Stimulated activated CD8-positive, alpha-beta memory T cell treated with anti-CD3 and anti-CD28 coated beads, Interleukin-15, amount 100 ng/mL, for 48 hours (primary cell): ENCODE measurements at regions not wholly inside any gene's neighbourhood (a gene's known extent, or its start where the extent isn't known, plus 50 kb on each side); places are given as distances from the start of the nearest gene placed in this dataset.
"Not testable (repeated sequence)": the region's sequence is repeated elsewhere in the genome, so short reads cannot be mapped to it uniquely, and the experiment has no call there.

Experiments
- DNase-seq, 2 donors: peaks; one replicate each; pipeline ENCODE4 v3.0.0-alpha.2; 2020; ENCODE audit warnings: low read depth in 2 of 2

DNA sequence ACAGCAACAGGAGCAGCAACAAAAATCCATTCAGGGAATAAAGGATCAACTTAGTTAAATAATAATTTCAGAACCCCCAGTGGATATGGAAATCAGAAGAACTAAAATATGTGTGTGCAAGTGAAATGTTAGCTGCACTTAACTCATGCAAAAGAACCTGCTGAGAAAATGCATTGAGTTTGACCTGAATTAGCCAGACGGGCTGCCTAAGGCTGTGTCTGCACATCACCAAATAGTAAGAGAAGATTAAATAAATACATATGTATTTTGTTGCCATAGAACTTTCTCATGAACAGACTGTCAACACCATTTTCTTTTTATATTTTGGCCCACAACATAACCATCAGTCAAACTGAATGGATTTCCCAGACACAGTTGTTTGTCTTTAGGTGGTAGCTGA is 262.0 kb upstream of the PIK3C3 start:
- no peak for DNase-seq

DNA sequence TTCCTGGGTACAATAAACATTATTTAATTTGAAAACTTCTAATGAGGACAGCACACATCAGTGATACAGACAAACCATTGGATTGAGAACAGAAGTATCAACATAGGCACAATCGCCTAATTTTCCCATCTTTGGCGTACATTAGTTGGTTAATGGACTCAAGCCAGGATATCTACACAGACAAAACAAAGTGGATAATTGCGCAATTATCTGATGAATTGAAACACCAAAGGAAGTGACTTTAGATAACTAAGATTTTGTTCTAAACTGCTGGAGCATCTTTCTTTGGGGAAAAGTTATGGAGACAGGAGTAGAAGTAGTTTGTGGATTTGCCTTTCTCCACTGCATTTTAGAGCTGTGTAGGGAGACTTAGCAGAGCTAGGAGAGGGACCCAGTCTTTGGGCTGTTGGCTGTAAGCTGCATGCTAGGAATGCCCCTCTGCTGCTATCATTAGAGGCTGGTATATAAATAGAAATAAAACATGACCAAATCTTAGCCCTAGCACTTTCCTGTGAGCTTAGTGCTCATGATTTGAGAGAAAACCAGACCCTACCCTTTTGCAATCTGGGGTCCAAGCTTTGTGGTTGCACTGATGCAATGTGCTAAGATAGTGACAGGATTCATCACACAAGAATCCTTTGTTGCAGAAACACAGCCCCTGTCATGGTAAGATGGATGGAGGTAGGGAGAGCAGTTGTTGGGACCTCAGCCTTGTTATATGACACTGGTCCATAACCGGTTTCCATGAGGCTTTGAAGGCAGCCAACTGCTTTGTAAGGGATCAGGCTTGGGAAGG is 264.5 kb upstream of the PIK3C3 start:
- DNase-seq, result no peak

DNA sequence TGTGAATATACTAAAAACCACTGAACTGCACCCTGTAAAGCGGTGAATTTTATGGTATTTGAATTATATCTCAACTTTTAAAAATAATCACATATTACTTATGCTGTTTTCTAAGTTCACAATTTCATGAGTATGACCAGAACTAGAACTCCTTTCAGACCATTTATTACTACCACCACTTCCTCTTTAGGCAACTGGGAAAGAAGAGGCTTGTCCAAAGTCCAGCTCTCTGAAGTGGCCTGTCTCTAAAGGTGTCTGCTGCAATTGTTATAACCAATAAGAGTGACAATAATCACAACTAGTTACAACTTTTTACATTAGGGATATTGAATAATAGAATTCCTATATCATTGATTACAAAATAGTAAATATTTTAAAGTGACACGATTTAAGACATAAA is 267.9 kb upstream of the PIK3C3 start:
- no peak for DNase-seq

DNA sequence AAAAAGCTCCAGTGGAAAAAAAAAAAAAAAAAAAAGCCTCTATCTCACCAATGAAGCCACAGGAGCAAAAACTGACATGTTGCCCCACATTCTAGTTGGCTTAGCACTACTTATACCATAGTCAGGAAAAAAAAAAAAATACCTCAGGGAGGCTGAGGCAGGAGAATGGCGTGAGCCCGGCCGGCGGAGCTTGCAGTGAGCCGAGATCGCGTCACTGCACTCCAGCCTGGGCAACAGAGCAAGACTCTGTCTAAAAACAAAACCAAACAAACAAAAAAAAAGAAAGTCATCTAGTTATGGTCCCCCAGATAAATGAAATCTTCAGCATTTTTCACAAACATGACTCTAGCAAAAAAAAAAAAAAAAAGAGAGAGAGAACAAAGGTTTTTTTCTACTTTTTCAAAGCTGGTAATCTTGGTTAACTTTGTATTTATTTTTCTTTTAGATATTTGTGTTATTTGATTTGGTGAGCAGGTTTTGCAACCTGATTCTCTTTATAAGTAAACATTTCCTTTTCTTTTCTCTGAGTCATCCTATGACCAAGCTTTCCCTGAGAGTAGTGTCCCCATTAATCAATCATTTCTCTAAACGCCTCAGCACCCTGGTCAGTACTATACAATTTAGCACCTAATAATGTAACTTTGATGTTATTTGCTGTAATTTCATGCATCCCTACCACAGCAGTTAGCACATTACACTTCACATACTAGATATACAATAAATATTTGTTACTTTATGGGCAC is 273.7 kb upstream of the PIK3C3 start:
- no peak for DNase-seq

DNA sequence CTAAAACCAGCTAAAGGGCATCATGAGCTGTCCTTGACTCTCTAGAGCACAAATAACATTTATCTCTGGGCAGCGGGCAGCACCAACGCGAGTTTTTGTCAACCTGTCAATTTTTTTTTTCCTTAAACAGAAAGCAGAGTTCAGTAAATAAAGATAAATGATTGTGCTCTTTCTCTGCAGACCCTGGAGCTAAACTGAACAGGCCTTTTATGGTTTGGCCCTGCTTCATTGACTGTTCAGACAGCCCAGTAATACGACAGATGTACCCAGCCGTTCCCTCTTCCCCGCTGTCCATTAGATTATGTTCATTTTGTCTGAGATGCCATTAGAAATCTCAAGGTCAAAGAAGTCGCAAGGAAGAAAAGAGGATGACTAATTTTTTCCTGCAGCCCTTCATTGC is 280.5 kb upstream of the PIK3C3 start:
- DNase-seq, result no peak

DNA sequence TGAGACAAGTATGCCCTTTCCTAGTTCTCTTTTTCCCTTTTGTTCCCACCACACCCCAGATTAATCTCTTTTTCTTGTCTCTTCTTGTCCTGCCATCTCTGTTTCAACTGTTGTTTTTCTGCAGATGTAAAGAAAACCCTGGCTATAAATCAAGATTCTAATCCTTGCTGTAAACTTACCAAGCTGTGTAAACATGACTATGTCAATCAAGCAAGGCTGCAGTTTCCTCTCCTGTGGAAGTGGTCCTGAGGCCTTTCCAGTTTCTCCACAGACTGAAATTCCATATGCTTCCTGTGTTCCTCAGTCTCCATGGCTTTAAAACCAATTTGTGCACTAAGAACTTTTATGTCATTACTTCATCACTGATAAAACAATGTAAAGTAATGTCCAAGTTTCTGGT is 288.8 kb upstream of the PIK3C3 start:
- no peak for DNase-seq

DNA sequence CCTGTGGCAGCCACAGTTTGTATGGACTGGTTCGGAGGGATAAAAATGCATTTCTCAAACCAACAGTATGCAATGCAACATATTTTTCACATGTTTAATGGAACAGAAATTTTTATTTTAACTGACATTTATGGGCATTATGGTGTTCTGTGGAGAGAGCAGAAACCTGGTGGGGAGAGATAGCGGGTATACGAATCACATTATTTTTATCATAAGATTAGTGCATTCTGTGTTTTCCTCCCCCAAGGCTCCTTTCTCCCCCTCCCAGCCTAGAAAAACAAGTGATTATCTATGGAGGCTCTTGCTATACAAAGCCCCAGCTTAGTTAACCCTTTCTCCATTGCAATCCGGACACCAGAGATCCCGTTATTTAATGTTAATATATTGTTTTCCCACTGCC is 289.8 kb upstream of the PIK3C3 start:
- DNase-seq, result no peak

DNA sequence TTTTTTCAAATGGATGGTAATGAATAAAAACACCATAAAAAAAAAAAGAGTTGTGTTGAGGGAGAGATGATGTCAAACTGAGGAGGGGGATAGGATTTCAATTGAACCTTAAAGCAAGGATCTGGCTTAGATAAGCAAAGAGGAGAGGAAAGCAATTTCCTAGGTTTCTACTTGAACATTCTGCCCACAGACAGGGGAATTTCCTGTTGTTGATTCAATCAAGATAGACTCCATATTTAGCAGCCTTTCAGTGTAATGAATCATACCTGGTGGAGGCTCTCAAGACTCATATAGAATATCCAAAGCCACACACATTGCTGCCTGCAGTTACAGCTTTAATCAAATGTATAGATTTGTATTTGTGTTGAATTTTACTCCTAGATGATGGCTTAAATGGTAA is 294.4 kb upstream of the PIK3C3 start:
- no peak for DNase-seq

DNA sequence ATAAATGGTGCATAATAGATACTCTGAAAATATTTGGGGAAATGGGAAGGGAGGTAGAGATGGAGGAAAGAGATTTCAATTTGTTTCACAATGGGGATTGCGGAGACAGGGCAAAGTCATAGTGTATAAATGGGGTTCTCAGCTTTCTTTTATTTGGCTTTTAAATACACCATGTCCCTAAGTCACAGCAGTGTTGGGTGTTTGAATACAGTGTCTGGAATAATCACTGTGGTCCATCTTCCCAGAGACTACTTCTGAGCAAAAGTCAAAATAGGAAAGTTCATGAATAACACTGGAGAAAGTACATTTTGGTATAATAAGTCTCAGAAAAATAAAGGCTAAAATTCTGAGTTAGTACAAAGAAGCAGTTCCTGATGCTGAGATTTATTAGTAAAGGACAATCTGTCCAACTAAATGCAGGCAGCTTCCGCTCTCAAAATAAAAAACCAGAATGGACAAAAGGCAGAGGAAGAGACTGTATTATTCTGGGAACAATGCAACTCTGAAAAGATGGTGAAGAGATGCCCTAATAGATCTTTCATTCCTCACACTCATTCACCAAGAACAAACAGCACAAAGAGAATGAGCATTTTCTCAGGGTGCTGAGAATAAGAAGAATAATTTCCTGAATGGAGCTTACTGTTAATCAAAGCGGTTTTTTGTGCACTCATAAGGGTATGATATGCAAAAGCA is 295.4 kb upstream of the PIK3C3 start:
- no peak for DNase-seq

DNA sequence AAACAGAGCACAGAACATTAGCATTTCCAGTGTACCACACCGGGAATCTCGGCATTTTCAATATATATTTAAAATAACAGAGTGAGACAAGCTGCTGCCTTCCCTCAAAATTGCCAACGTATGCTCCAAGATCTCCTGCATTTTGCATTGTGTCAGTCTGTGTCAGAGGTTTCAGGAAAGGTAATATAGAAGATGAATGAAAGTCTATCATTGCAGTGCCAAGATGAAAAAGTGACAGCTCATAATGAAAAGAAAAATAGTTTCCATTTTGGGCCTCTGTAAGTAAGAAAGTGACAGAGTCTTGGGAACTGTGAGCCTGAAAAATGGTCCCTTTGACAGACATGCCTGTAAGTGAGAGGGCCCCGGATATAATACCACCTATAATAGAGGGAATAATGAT is 297.8 kb upstream of the PIK3C3 start:
- no peak for DNase-seq

DNA sequence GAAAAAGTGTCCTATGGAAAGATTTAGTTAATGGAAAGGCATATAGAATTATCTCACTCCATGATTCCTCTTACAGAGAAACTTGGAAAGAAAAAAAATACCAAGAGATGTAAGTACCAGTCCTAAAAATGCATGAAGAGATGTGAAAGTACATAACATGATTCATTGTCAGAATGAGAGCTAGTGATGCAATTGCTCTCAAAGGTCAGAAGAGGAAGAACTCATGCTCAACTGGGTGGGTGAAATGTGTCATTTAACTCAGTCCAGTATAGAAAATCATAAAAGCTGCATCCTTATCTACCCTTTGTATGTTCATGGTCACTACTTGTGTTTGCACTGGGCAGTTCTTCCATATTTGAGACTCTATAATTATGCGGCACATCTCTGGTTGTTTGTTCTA is 300.0 kb upstream of the PIK3C3 start:
- DNase-seq, result no peak

DNA sequence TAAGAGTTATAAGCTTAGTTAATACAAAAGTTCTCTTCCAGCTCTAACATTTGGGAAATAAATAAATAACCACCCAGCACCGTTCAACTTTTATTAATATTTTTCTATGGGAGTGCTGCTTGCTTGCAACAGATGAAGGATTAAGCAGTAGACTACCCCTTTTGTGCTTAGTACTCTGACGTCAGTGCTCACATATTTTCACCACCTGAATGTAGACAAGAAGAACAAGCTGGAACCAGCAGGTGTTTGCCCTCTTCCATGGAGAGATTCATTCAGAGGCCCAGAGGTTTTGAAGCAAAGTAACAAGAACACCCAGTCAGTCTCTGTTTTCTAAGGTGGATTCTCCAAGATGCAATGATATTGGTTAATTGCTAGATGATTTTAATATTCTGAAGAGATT is 307.1 kb upstream of the PIK3C3 start:
- DNase-seq, result no peak

DNA sequence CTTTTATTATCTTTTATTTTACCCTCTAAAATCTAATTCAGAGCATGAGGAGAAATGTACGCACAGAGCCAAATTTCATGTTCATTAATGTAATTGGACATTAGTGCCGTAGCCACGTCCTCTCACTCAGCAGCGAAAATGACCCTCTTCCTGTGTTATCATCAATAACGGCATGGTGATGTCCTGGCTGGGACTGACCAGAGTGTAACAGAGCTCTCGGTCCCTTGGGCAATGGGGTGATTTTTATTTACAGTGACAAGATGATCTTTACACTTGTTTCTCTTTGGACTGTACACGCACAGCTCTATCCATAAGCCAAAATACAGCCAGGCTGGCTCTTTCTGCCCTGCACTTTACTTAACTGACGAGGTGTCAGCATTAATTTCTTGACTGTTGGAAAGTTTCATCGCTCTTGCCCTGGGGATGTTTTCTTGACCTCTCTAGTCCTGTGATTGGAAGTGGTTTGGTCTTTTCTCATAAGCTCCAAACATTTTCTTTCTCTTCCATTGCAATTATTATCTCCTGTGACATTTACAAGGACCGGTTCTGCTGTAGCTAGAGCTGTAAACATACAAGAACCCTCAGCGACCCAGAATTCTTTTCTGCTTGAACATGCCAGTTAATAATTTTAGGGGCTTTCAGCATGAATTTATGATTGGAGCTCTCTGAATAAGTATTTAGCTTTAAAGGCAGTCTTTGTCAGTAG is 308.0 kb upstream of the PIK3C3 start:
- no peak for DNase-seq

DNA sequence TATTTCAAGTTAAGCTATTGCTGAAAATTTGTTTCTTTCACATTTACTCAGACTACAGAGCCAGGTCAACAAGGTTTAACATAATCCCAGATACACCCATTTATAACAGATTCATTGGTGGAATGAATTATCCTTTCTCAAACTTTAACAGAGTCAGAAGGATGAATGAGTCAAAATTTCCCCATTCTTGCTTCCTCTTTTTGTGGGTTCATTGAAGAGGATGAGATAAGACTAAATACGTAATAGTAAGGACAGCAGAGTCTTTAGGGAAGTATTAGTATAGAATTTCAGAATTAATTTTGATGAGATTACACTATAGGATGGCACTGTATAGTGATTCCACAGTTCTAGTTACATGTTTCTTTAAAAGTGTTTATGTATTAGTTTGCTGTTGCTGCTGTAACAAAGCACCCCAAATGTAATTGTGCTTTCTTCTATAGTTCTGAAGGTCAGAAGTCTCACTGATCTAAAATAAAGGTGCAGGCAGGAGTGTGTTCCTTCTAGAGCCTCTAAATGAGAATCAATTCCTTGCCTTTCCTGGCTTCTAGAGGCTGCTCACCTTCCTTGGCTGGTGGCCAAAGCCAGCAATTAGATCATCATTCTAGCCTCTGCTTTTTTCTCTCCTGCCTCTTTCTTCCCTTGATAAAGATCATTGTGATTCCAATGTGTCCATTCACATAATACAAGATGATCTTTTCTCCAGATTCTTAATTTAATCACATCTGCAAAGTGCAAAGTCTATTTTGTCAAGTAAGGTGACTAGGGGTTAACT is 309.3 kb upstream of the PIK3C3 start:
- DNase-seq, result no peak

DNA sequence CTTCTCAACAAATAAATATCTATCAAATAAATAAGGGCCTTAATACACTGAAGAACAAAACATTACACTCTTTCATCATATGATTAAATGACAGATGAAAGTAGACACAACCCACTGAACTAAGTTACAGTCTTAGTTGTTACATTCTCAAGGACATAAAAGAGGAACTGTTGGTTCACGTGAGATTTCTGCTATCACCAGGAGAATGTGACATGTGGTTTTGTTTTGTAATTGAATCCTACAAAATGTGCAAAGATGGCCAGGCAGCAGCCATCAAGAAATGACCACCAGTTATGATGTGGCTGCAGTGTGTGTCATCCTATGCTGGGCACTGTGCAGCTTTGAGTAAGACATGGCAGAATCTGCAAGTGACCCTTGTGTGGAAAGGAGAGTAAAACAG is 310.6 kb upstream of the PIK3C3 start:
- no peak for DNase-seq

DNA sequence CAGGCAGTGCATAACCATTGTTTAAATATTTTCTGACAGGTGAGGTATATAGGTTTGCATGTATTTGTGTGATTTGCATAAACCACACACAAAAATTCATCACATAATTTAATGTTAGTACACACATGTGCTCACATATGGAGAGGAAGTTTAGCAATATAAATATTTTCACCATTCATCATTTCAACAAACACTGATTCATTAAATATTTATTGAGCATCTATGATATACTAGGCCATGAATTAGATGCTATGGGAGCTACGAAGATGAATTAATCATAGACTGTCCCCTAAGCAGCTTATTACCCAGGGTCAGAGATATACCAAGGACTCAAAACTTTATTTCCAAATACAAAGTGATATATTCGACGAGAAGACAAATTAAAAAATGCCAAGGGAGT is 311.6 kb upstream of the PIK3C3 start:
- no peak for DNase-seq

DNA sequence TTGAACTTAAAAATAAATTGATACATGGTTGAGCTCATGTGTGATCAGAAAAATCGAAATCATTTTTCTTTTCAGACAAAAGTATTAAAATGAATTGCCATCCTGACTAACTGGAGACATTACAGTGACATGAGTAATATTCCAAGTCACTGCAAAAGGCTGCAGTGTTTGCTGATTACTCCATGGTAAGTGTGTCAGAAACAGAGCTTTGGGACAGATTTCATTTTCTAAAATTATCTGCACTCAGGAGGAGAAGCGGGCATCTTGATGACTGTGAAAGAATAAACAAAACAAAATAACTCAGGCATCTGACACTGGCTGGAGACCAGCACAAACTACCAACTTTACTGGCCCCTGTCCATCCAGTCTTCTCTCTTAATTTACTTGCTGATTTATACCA is 312.3 kb upstream of the PIK3C3 start:
- DNase-seq, result no peak

DNA sequence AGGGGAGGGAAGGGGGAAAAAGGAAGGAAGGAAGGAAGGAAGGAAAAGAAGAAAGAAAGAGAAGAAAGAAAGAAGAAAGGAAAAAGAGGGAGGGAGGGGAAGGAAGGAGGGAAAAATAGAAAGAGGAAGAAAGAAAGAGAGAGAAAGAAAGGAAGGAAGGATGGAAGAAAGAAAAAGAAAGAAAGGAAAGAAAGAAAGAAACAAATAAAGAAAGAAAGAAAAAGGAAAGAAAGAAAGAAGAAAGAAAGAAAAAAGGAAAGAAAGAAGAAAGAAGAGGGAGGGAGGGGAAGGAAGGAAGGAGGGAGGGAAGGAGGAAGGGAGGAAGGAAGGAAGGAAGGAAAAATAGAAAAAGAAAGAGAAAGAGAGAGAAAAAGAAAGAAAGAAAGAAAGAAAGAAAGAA is 315.8 kb upstream of the PIK3C3 start:
- DNase-seq, result no peak

DNA sequence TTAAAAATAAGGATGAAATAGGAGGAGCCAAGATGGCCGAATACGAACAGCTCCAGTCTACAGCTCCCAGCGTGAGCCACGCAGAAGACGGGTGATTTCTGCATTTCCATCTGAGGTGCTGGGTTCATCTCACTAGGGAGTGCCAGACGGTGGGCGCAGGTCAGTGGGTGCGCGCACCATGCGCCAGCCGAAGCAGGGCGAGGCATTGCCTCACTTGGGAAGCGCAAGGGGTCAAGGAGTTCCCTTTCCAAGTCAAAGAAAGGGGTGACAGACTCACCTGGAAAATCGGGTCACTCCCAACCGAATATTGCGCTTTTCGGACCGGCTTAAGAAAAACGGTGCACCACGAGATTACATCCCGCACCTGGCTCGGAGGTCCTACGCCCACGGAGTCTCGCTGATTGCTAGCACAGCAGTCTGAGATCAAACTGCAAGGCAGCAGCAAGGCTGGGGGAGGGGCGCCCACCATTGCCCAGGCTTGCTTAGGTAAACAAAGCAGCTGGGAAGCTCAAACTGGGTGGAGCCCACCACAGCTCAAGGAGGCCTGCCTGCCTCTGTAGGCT is 323.2 kb upstream of the PIK3C3 start:
- DNase-seq, result not testable (repeated sequence)

DNA sequence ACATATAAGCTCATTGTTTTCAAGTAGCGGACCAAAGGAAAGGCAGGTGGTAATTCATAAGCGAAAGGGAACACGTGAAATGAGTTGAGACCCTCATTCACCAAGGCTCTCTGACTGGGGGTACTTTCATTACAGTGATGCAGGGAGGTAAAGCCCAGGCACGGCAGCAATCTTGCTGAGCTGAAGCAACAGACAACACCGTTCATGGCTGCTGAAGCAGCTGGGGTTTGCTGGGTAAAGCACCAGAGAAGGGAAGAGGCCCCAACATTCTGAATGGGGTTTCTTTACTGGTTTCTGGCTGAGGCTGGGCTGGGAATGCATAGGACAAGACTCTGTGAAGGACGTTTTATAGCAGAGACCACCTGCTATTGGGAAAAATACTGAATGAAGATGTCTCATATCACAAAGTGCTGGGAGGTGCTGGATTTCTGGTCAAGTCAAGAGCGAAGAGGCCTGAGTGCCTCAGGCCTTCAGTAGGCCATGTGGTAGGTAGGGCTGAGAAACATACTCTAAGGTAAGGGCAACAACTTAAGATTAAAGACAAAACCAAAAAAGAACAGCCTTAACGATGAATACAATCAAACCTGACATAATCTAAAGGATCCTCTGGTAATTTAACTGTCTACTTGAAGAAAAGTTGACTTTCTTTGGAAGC is 324.7 kb upstream of the PIK3C3 start:
- DNase-seq, result no peak

DNA sequence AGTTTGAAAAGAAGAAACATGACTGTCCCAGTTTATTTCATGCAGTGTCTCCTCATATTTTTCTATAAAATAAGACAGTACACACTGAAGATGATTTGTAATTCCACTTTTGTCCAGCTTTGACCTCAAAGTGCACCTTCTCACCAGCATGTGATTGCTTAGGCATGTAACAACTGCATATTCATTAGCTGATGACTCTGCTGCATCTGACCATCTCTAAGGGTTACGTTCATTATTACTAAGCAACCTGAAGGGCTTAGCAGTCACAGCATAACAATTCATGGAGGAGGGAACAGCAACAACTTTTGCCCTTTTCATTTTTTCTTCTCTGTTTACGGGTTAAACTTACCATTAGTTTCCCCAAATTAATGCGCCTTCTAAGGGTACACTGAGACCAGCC is 330.6 kb upstream of the PIK3C3 start:
- DNase-seq, result no peak
